ENCODE measurements at regions not wholly inside any gene's neighbourhood (a gene's known extent, or its start where the extent isn't known, plus 50 kb on each side); places are given as distances from the start of the nearest gene placed in this dataset.
"Not testable (repeated sequence)": the region's sequence is repeated elsewhere in the genome, so short reads cannot be mapped to it uniquely, and the experiment has no call there.

- DNase-seq (ENCODE audit: low read depth): no peak
- no peak overlapping the region for H3K4me3 ChIP-seq (ENCODE audit: low read depth, low read length)
- no peak for TF ChIP-seq CTCF (conservative IDR thresholded peaks at IDR 0.05; ENCODE audit: low read depth, low read length)
Observed at GRCh38 chr4:33737726-33738125, 2506.6 kb downstream of the ARAP2 start.

DNA sequence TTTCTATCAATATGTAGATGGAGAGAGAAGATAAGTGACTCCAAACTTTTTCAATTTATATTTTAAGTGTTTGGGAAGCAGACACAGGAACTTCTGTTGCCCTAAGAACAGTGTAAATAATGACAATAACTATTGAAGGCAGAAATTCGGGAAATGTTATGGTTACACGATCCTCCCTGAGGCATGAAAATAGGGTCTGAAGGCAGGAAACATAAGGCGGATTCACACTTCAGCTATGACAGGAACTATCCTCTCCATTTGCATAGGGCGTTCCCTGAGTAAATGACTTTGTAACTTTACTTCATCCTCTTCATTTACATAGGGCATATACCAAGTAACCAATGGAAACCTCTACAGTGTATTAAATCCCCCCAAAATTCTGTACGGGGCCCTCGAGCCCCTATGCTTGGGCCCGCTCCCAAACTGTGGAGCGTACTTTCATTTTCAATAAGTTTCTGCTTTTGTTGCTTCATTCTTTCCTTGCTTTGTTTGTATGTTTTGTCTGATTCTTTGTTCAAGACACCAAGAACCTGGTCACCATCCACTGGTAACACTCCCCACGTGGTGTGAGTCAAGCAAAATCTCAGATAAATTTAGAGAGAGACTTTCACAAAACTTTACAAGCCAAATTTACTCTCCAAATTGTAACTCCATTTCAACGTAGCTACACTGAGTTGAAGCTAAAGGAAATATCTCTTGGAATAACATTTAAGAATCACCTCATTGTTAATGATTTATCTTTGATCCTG lies 2504.3 kb downstream of the ARAP2 start:
- no peak for DNase-seq (ENCODE audit: low read depth)
- no peak overlapping the region for H3K4me3 ChIP-seq (ENCODE audit: low read depth, low read length)
- TF ChIP-seq CTCF (conservative IDR thresholded peaks at IDR 0.05; ENCODE audit: low read depth, low read length): no peak

DNA sequence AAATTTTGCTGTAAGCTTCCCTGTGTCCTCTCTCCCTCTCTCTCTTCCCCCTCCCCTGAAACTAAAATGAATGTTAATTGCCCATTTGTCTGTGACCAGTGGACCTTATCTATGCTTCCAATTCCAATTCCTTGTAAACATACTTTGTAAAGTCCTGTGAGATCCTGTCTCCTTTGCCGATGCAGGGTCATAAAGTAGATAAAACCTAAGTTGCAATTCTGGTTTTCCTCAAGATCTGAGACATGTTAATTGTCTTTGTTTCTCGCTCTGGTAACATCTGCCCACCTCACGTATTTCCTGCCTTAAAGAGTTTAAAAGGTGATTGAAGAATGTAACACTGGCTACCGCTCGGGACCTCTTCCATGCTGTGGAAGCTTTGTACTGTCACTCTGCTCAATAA lies 2503.4 kb downstream of the ARAP2 start:
- not testable (repeated sequence) for H3K4me3 ChIP-seq (ENCODE audit: low read depth, low read length); DNase-seq (ENCODE audit: low read depth)

DNA sequence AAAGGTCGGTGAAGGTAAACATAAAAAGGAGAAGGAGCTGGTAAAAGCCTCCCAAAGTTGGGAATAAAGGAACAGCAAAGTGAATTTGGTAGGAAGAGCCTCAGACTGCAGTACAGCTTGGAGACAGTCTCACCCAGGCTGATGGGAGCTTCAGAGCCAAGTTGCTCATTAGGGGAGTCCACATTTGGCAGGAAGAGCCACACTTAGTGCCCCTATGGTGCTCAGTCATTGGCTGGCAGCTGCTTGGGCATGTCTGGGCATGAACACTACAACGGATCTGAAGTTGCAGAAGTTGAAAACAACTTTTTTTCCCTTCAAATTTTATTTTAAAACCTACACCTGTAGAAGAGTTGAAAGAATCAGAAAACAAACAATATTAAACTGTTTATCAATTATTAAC lies 2497.3 kb downstream of the ARAP2 start:
- no peak for TF ChIP-seq CTCF (conservative IDR thresholded peaks at IDR 0.05; ENCODE audit: low read depth, low read length)
- no peak for DNase-seq (ENCODE audit: low read depth)
- no peak overlapping the region for H3K4me3 ChIP-seq (ENCODE audit: low read depth, low read length)

DNA sequence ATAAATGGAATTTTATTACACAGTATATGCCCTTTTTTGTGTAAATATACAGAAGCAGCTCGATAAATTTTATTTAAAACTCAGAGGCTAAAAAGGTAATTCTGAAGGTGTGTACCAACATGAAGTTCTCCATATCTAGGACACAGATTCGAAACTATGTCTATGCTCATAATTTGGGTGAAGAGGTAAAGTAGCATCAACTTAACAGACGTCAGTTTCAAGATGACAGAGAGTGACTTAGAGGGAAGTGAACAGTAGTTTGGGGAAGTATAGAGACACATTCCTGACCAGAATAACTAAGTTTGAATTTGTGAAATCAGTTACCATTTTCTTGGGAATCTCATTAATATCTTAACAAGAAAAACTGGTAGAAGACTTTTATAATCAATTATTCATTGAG lies 2493.3 kb downstream of the ARAP2 start:
- TF ChIP-seq CTCF (conservative IDR thresholded peaks at IDR 0.05; ENCODE audit: low read depth, low read length): no peak
- H3K4me3 ChIP-seq (ENCODE audit: low read depth, low read length): no peak overlapping the region

DNA sequence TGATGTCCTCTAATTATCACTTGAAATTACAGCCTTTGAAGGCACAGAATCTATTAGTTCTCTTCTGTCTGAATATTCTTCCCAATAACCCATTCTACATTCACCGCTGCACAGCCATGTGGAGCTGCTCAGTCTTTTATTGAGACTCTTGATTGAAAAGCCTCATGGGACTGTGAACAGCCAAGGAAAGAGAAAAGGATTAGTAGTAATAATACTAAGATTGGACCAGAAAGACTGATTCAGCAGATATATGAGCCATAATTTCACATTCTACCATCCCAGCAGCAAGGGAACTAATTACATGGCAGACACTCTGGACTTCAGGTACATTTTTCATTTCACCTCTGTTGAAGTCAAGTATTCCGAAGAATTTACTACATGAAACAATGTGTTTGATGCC lies 2471.7 kb downstream of the ARAP2 start:
- no peak overlapping the region for H3K4me3 ChIP-seq (ENCODE audit: low read depth, low read length)
- no peak for TF ChIP-seq CTCF (conservative IDR thresholded peaks at IDR 0.05; ENCODE audit: low read depth, low read length)
- DNase-seq (ENCODE audit: low read depth): no peak

More for the DNA sequence above, 2493.3 kb downstream of the ARAP2 start:
- DNase-seq (ENCODE audit: low read depth): no peak

DNA sequence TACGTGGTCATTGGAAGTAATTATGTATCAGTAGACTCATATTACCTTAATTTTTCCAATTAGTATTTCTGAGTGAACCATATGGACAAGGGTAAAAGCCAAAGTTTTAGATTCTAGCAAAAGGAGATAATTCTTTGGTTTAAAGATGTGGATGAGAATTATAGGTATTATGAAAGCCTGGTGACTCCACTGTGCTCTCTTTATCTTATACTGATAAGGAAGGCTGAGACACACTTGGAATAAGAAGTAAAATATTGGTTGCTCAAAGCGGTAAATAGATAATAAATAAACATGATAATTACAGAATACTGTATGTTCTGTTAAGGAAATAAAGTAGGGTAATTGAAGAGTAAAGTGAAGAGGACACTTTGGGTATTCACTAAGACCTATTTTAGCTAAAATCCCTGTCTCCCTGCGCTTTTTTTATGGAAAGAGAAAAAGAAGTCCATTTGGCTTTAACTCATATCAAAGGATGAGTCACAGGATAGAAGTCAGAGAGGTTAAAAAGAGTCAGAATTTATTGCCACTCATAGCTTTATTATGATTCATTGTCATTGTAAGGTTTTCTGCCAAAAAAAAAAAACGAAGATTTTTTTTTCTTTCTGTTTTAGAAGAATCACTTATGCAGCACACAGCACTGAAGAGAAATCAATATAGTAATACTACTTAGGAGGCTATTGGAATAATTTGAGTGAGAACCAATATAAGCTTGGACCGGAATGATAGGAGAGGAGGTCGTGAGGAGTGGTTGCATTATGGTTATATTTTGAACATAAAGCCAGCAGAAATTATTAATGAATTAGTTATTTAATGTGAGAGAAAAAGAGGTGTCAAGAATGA lies 2463.1 kb downstream of the ARAP2 start:
- DNase-seq (ENCODE audit: low read depth): no peak
- no peak for TF ChIP-seq CTCF (conservative IDR thresholded peaks at IDR 0.05; ENCODE audit: low read depth, low read length)
- no peak overlapping the region for H3K4me3 ChIP-seq (ENCODE audit: low read depth, low read length)
